IPS DF 6.9 (cell line): ENCODE measurements at regions not wholly inside any gene's neighbourhood (a gene's known extent, or its start where the extent isn't known, plus 50 kb on each side); places are given as distances from the start of the nearest gene placed in this dataset.

Source experiments
- DNase-seq: peaks from one replicate; pipeline ENCODE4 v3.0.0-alpha.2; 2013; ENCODE audit warnings: low read depth, low spot score
- H3K27ac ChIP-seq: one replicate; pipeline ENCODE4 v1.5.1; 2013; ENCODE audit warnings: low read length, control low read depth
- H3K27me3 ChIP-seq: 2 replicates; pipeline ENCODE4 v1.6.1; 2013; ENCODE audit warnings: mild to moderate bottlenecking, low read length; ENCODE audit not compliant: control insufficient read depth, insufficient read depth
- H3K36me3 ChIP-seq: 2 replicates; pipeline ENCODE4 v1.6.1; 2013; ENCODE audit warnings: low read length; ENCODE audit not compliant: control insufficient read depth, insufficient read depth
- H3K4me1 ChIP-seq: 2 replicates; pipeline ENCODE4 v1.6.1; 2013; ENCODE audit warnings: low read length; ENCODE audit not compliant: control insufficient read depth, insufficient read depth
- H3K4me3 ChIP-seq: 2 replicates; pipeline ENCODE4 v1.5.1; 2013; ENCODE audit warnings: mild to moderate bottlenecking, low read length
- H3K9me3 ChIP-seq: 2 replicates; pipeline ENCODE4 v1.6.1; 2013; ENCODE audit warnings: low read length, inconsistent platforms; ENCODE audit not compliant: control insufficient read depth, insufficient read depth
- WGBS: extraction: QIAGEN DNeasy Blood & Tissue Kit; methylation state at CpG from one replicate; pipeline ENCODE4 v1.1.7; 2013; ENCODE audit warnings: mixed read lengths, missing lambda C conversion rate; ENCODE audit not compliant: insufficient read length, insufficient coverage; 5-methylcytosine and 5-hydroxymethylcytosine counted together

GRCh38 chr16:73798471-73798870 is 498.1 kb upstream of the PSMD7 start:
- Histone ChIP-seq H3K36me3 (no peaks in the 10 kb centered on the region), H3K27ac (no peak overlapping the region), H3K27me3 (no peaks in the 10 kb centered on the region), H3K9me3 (no peaks in the 10 kb centered on the region), H3K4me3 (no peak overlapping the region), H3K4me1 (no peaks in the 10 kb centered on the region)
- no peak for DNase-seq
- no CpG with 5 or more reads among the region's 5 CpGs for WGBS

- Histone ChIP-seq H3K9me3 (no peaks in the 10 kb centered on the region), H3K4me3 (no peak overlapping the region), H3K36me3 (no peaks in the 10 kb centered on the region), H3K27ac (no peak overlapping the region), H3K4me1 (no peaks in the 10 kb centered on the region), H3K27me3 (no peaks in the 10 kb centered on the region)
- DNase-seq: no peak
- WGBS: no CpG with 5 or more reads among the region's 1 CpG
Measured at GRCh38 chr16:73797115-73797514, 499.5 kb upstream of the PSMD7 start.

- no peaks in the 10 kb centered on the region for H3K4me1 ChIP-seq
- no peaks in the 10 kb centered on the region for H3K36me3 ChIP-seq
- no peaks in the 10 kb centered on the region for H3K9me3 ChIP-seq
- no peaks in the 10 kb centered on the region for H3K27me3 ChIP-seq
- no peak for DNase-seq
- no peak overlapping the region for H3K4me3 ChIP-seq
- WGBS: no CpG with 5 or more reads among the region's 4 CpGs
- H3K27ac ChIP-seq: no peak overlapping the region
Measured at GRCh38 chr16:73796241-73796640, 500.4 kb upstream of the PSMD7 start.

- no peaks in the 10 kb centered on the region for H3K9me3 ChIP-seq
- H3K27me3 ChIP-seq: no peaks in the 10 kb centered on the region
- H3K36me3 ChIP-seq: no peaks in the 10 kb centered on the region
- WGBS: no CpG with 5 or more reads among the region's 3 CpGs
- no peak overlapping the region for H3K4me3 ChIP-seq
- DNase-seq: no peak
- H3K4me1 ChIP-seq: no peaks in the 10 kb centered on the region
- H3K27ac ChIP-seq: no peak overlapping the region
Measured at GRCh38 chr16:73794994-73795393, 501.6 kb upstream of the PSMD7 start.

GRCh38 chr16:73793871-73794437 is 502.7 kb upstream of the PSMD7 start:
- Histone ChIP-seq H3K4me1 (no peaks in the 10 kb centered on the region), H3K36me3 (no peaks in the 10 kb centered on the region), H3K27ac (no peak overlapping the region), H3K4me3 (no peak overlapping the region), H3K9me3 (no peaks in the 10 kb centered on the region), H3K27me3 (no peaks in the 10 kb centered on the region)
- no peak for DNase-seq
- no CpG with 5 or more reads among the region's 11 CpGs for WGBS

GRCh38 chr16:73793260-73793659 is 503.4 kb upstream of the PSMD7 start:
- no CpG with 5 or more reads among the region's 4 CpGs for WGBS

GRCh38 chr16:73792199-73793020 is 504.2 kb upstream of the PSMD7 start:
- no peak overlapping the region for H3K27ac ChIP-seq
- no peak for DNase-seq
- H3K4me1 ChIP-seq: no peaks in the 10 kb centered on the region
- H3K27me3 ChIP-seq: no peaks in the 10 kb centered on the region
- H3K36me3 ChIP-seq: no peaks in the 10 kb centered on the region
- H3K9me3 ChIP-seq: no peaks in the 10 kb centered on the region
- WGBS: no CpG with 5 or more reads among the region's 15 CpGs
- H3K4me3 ChIP-seq: no peak overlapping the region

More at GRCh38 chr16:73793260-73793659, 503.4 kb upstream of the PSMD7 start:
- Histone ChIP-seq H3K36me3 (no peaks in the 10 kb centered on the region), H3K27me3 (no peaks in the 10 kb centered on the region), H3K4me3 (no peak overlapping the region), H3K27ac (no peak overlapping the region), H3K4me1 (no peaks in the 10 kb centered on the region), H3K9me3 (no peaks in the 10 kb centered on the region)
- no peak for DNase-seq

GRCh38 chr16:73781297-73781696 is 515.3 kb upstream of the PSMD7 start:
- no peaks in the 10 kb centered on the region for H3K36me3 ChIP-seq
- H3K9me3 ChIP-seq: no peaks in the 10 kb centered on the region
- H3K27me3 ChIP-seq: no peaks in the 10 kb centered on the region
- H3K4me1 ChIP-seq: no peaks in the 10 kb centered on the region
- H3K4me3 ChIP-seq: no peak overlapping the region
- no peak overlapping the region for H3K27ac ChIP-seq
- no CpG with 5 or more reads among the region's 3 CpGs for WGBS
- no peak for DNase-seq

- Histone ChIP-seq H3K27ac (no peak overlapping the region), H3K9me3 (no peaks in the 10 kb centered on the region), H3K4me1 (no peaks in the 10 kb centered on the region), H3K36me3 (no peaks in the 10 kb centered on the region), H3K4me3 (no peak overlapping the region), H3K27me3 (no peaks in the 10 kb centered on the region)
- DNase-seq: no peak
- no CpG with 5 or more reads among the region's 5 CpGs for WGBS
Measured at GRCh38 chr16:73778887-73779286, 517.7 kb upstream of the PSMD7 start.

- Histone ChIP-seq H3K4me1 (no peaks in the 10 kb centered on the region), H3K27me3 (no peaks in the 10 kb centered on the region), H3K36me3 (no peaks in the 10 kb centered on the region), H3K4me3 (no peak overlapping the region), H3K9me3 (no peaks in the 10 kb centered on the region), H3K27ac (no peak overlapping the region)
- WGBS: no CpG with 5 or more reads among the region's 10 CpGs
- no peak for DNase-seq
Measured at GRCh38 chr16:73775841-73776388, 520.7 kb upstream of the PSMD7 start.
